HuH-7.5 (cell line): ENCODE measurements at regions not wholly inside any gene's neighbourhood (a gene's known extent, or its start where the extent isn't known, plus 50 kb on each side); places are given as distances from the start of the nearest gene placed in this dataset.

Experiments
- DNase-seq: peaks from one replicate; pipeline ENCODE4 v3.0.0; 2011; ENCODE audit warnings: low spot score

- DNase-seq: no peak
Measured at GRCh38 chr10:36301539-36301938, 659.4 kb upstream of the FZD8 start.

DNA sequence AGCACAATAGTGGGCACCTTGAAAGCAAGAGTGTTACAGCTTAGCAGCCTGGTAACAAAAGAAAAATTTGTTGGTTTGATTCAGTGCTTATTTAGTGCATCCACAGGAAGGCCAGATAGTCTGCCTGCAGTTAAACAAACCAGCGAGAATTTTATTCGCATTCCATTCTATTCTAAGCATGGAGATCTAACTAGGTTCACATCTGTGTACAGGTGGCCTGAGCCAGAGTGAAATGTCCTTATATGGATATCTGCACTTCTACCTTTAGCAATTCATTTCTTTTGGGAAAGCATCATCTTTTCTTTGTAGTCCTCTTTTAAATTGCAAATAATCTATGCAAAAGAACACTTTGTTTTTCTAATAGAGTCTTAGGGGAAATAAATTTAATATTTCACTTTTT, 659.0 kb upstream of the FZD8 start:
- no peak for DNase-seq

GRCh38 chr10:36283827-36284226, 641.7 kb upstream of the FZD8 start:
- no peak for DNase-seq

DNA sequence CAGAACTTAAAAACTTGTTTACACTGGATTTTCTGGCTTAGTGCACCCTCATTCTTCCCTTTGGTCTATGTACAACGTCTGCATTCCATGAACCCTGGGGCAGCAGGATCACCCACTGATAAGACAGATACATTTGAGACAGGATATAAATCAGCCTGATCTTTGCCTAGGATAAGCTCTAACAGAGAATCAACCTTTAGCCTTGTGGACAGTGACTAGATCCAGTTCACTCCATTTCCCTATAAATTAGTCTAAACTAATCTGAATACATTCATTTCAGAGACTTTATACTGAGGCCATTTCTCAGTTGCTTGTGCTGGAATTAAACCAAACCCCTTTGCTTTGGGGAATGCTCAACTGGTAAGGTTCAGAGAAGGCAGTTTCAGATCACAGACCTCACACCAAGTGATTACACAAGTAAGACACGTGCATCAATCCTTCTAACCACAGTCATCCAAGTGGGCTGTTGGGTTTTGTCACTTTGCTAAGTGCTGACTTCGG, 639.8 kb upstream of the FZD8 start:
- DNase-seq: no peak

DNA sequence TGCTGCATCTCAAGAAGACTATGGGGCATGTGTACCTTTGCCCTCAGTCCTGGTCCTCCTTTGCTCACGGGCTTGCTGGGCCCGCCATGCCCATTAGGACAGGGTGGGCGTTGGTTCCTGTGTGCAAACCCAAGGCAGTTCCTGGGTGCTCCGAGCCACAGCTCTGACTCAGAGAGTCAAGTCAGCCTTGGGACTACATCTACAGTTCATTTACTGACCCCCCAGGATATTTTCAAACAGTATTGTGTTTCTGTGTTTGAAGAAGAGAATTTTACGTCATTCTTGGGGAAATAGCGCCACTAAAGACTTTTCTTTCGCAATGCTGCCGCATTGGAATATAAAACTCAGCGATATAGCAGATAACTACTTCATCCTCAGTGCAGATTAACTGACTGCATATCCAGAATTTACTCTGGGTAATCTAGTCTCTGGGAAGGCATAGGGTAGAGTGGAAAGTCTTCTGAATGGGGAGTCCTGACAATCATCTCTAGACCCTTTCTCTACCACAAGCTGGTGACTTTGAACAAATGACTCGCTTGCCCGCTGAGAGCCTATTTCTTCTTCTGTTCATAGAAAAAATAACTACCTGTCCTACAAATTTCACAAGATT, 638.9 kb upstream of the FZD8 start:
- no peak for DNase-seq

GRCh38 chr10:36280321-36280741, 638.2 kb upstream of the FZD8 start:
- no peak for DNase-seq

DNA sequence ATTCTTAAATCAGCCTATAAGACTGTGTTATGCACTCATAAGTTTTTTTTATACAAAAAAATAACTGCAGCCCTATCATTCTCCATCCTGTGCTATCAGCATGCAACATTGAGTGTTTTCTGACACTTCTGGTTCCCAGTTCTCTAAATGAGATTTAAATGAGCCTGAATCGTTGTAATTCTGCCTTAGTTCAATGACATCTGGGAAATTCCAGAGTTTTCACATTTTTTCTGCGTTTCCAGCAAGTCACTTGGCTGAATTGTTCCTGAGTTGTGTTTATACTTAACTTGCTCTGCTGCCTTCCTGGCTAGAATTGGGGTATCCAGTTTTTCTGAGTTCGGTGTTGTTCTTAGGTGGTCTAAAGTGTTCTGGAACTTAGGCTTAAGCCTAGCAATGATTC, 636.1 kb upstream of the FZD8 start:
- no peak for DNase-seq

GRCh38 chr10:36277459-36277858, 635.4 kb upstream of the FZD8 start:
- no peak for DNase-seq

DNA sequence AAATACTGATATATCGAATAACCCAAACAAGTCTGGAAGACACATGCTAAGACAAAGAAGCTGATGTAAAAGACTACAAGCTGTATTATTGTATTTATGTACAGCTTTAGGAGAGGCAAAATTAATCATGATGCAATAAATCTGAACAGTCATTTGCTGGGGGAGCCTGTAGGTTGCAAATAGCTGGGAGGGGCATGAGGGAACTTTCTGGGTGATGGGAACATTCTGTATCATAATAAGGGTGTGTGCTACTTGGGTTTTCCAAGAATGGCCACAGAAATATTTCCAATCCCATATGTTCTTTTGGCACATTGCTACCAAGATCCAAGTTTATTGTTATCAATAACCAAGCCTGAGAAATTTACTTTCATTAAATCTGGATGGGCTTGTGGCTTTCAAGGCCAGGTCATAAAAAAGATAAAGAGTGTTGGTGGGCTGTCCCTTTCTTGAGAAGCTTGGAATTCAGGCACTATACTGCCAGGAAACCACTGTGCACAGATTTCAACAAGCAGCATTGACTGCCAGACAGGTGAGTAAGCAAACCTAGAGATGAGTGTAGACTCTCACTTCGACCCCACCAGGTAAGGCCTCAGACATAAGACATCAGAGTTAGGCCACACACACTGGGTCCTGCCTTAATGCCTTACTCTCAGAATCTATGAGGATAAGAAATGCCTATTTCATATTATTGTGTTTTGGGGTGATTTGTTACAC, 629.7 kb upstream of the FZD8 start:
- DNase-seq: no peak

GRCh38 chr10:36269222-36269621, 627.1 kb upstream of the FZD8 start:
- no peak for DNase-seq

DNA sequence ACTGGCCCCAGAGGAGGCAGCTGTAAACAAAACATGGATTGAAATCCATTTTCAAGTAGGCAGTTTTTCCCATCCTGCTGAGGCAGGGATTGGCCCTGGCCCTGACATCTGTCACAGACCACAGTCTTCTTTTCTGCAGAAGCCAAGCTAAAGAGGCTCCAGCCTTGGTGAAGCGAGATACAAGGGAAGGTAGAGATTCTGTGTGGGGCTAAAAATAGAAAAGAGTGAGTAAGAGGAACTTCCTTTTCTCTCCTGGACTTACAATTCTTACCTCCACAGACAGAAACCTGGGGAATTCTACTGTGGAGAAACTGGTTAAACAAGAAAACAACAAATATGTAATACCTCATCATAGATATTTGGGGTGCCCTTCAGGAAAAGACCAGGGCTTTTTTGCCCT, 624.8 kb upstream of the FZD8 start:
- DNase-seq: no peak

DNA sequence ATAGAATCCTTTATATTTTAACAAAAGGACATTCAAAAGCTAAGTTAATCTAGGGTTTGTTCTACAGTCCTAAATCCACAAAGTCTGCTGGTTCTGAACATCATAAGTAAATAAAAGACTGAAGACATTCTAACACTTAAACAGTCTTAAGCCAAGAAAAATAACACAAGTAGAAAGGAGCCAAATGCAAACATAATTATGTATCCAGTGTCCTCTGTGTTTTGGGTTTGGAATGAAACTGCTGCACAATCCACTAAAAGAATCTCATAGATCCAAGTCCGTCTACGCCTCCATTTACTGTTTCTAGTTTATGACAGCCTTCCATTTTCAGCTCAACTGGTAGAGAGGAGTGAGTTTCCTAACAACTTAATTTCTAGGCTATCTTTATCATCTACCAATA, 623.6 kb upstream of the FZD8 start:
- DNase-seq: no peak

- DNase-seq: no peak
Measured at GRCh38 chr10:36263871-36264270, 621.8 kb upstream of the FZD8 start.

DNA sequence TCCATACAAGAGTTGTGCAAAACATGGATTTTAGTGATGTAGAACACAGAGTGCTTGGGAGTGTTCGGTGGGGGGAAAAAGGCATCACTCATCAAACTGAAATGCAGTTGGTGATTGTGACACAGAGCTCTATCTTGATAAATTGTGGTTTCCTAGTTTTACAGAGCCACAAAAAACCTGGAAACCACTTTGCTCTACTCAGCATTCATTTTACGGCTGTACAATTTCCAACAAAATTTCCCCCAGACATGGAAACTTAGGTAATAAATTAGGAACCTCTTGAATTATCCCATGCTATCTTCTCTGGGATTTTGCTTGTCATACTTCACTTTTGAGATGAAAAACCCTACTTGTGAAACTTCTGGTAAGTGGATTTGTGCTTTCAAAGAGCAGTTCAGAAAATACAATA, 614.9 kb upstream of the FZD8 start:
- no peak for DNase-seq

DNA sequence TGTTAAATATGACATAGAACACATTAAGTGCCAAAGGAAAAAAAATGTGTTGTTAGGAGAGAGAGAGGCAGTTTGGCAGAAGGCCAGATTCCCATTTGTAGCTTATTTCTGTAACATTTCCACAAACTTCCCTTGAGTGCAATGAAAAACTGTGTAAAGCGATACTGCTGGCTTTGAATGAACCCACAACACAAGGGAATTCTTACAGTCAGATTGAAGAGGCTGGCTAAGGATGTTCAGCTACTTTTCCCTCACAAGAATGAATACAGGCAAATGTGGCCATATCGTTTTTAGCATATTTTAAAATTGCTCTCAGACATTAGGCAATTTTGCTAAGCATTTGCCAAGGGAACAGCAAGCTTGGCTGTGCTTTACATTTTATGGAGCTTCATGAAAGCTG, 614.1 kb upstream of the FZD8 start:
- DNase-seq: no peak

GRCh38 chr10:36254199-36254598, 612.1 kb upstream of the FZD8 start:
- DNase-seq: no peak

DNA sequence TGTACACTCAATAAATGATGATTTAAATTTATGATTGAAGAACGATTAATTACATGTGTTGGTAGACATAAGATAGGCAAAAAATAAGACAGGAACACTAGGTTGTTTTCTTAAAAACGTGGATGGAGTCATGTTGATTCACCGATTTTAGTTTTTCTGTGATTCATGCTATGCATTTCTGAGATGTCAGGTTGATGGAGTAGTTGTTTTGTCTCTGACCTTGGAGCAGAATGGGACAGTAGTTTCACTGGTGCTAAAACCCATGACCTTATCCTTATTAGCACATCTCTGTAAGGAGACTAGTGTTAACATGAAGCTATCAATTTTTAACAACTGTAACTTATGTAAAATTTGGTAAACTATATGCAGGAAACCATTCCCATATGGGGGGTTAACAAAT, 611.6 kb upstream of the FZD8 start:
- no peak for DNase-seq

- DNase-seq: no peak
Measured at GRCh38 chr10:36251068-36251467, 609.0 kb upstream of the FZD8 start.

GRCh38 chr10:36248304-36248981, 606.3 kb upstream of the FZD8 start:
- no peak for DNase-seq

DNA sequence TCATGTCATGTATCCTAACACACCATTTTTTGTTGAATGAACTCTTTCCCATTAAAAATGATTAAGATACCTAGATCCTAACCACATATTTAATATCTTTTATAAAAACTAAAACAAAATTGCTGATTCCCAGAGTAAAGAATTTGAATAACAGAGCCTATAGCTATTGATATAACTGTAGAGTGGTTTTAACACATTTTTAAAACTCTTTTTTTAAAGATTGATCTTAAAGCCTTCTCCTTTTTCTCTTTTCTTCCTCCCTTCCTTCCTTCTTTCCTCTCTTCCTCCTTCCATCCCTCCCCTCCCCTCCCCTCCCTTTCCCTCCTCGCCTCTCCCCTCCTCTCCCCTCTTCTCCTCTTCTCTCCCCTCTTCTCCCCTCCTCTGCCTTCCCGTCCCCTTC, 605.4 kb upstream of the FZD8 start:
- no peak for DNase-seq

GRCh38 chr10:36236931-36237330, 594.8 kb upstream of the FZD8 start:
- DNase-seq: no peak

DNA sequence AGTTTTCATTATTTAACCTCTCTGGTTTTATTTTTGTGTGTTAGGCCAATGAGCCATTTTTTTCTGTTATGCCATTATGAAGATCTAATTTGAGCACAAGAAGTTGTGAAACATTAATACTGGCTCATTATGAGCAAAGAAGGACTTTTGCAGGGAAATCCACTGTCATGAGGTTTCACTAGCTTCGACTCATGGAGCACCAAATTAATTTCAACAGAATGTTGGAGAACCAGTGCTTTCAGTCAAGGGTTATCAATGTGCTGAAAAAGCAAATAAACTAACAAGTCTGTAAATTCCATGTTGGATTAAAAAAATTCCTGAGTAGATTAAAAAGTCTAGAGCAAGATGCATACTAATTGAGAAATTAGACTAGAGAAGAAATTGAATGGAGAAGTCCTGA, 594.2 kb upstream of the FZD8 start:
- DNase-seq: no peak

DNA sequence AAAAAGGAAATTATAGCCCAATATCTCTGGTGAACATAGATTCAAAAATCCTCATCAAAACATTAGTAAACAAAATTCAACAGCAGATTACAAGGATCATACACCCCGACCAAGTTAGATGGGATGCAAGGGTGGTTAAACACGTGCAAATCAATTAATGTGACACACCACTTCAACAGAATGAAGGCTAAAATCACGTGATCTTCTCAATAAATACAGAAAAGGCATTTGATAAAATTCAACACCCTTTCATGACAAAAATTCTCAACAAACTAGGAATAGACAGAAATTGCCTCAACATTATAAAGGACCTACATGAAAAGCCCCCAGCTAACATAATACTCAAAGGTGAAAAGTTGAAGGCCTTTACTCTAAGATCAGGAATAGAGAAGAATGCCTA, 590.8 kb upstream of the FZD8 start:
- DNase-seq: no peak
